ENCODE measurements at regions not wholly inside any gene's neighbourhood (a gene's known extent, or its start where the extent isn't known, plus 50 kb on each side); places are given as distances from the start of the nearest gene placed in this dataset.
A peak's percentile ranks its signal among the peaks of the same experiment; 100 is the strongest.

DNA sequence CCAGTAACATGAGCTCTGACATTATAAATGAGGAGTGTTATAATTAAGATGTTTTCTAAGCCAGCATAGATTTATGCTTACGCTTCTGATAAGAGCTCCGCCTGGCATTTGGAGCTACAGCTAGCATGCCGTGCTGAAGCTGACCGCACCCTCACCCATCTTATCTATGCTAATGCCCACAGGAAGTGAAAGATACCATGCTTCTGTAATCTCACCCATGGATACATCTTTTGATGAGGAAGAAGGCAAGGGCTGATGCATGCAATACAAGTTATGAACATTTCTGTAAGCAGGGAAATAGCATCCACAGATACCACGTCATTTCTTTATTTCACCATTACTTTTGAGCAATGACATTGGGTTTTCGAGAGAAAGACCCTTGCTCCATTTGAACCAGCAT, 82.3 kb downstream of the ARL4C start:
- Histone ChIP-seq H3K4me1 (ENCODE audit: control insufficient read depth in 3 of 3, insufficient read depth in 2 of 3, low read depth in 1 of 3, low read length in 2 of 3) (no peaks in the 10 kb centered on the region), H3K27ac (ENCODE audit: low read depth in 1 of 3, low read length in 2 of 3) (no peak overlapping the region), H3K9me3 (ENCODE audit: control insufficient read depth in 2 of 2, insufficient read depth in 1 of 2, low read depth in 1 of 2, low read length in 1 of 2) (no peaks in the 10 kb centered on the region), H3K36me3 (ENCODE audit: control insufficient read depth in 3 of 3, insufficient read depth in 2 of 3, low read depth in 1 of 3, low read length in 3 of 3) (no peaks in the 10 kb centered on the region), H3K4me3 (ENCODE audit: low read depth in 1 of 3, low read length in 3 of 3) (no peak overlapping the region), H3K27me3 (ENCODE audit: control insufficient read depth in 3 of 3, insufficient read depth in 3 of 3, low read length in 3 of 3) (peaks cover 0 to 7% (median 0%) of the 10 kb centered on the region in 3 donors)
- WGBS, 3 donors: 48 to 67% (median 59%) methylated on average over 6 of the region's 6 CpGs
- FAIRE-seq (no peak), DNase-seq (no peak)

DNA sequence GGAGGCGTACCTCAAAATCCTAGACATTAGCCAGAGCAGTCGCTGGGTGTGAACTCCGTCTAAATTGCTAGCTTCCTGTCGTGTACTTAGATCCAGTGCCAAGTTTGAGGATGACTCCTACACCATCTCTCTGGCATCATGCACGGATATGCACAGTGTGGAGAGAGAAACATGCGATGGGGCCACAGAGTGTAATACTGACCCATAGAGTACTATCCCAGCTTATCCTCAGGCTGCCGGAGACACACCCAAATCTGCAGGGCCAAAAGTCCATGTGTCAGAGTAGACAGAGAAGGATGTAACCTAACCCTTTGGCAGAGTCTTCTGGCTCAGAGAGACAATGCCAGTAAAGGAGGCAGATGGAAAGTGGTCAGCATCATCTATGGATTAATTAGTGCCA, 84.2 kb downstream of the ARL4C start:
- no peaks in the 10 kb centered on the region for H3K4me1 ChIP-seq (ENCODE audit: control insufficient read depth in 3 of 3, insufficient read depth in 2 of 3, low read depth in 1 of 3, low read length in 2 of 3)
- no peak overlapping the region for H3K27ac ChIP-seq (ENCODE audit: low read depth in 1 of 3, low read length in 2 of 3)
- DNase-seq: peak in 1 of 2 donors; percentile 18
- no peaks in the 10 kb centered on the region for H3K36me3 ChIP-seq (ENCODE audit: control insufficient read depth in 3 of 3, insufficient read depth in 2 of 3, low read depth in 1 of 3, low read length in 3 of 3)
- peaks cover 0 to 7% (median 0%) of the 10 kb centered on the region in 3 donors for H3K27me3 ChIP-seq (ENCODE audit: control insufficient read depth in 3 of 3, insufficient read depth in 3 of 3, low read length in 3 of 3)
- no peak for FAIRE-seq
- WGBS, 3 donors: 55 to 70% (median 69%) methylated on average over 7 of the region's 7 CpGs
- no peaks in the 10 kb centered on the region for H3K9me3 ChIP-seq (ENCODE audit: control insufficient read depth in 2 of 2, insufficient read depth in 1 of 2, low read depth in 1 of 2, low read length in 1 of 2)
- no peak overlapping the region for H3K4me3 ChIP-seq (ENCODE audit: low read depth in 1 of 3, low read length in 3 of 3)

DNA sequence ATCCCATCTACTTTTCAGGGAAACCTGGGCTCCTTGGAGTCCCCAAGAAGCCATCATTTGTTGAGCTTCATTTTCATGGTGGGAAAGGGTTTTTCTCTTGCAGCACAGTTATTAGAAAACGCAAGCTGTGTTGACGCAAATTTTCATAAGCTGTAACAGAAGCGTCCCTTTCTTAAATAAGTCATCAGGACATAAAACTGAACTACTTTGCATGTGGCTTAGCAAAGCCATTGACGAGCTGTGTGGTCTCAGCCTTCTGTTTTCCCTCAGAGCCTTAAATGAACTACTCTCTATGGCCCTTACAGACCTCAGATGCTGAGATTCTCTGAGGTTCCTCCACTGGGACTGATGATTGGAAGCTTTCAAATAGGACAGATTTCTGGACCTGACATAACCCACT, 85.1 kb downstream of the ARL4C start:
- no peaks in the 10 kb centered on the region for H3K9me3 ChIP-seq (ENCODE audit: control insufficient read depth in 2 of 2, insufficient read depth in 1 of 2, low read depth in 1 of 2, low read length in 1 of 2)
- 81 to 88% (median 87%) methylated on average over 4 of the region's 4 CpGs for WGBS, 3 donors
- FAIRE-seq (no peak), DNase-seq (no peak)
- H3K4me1 ChIP-seq (ENCODE audit: control insufficient read depth in 3 of 3, insufficient read depth in 2 of 3, low read depth in 1 of 3, low read length in 2 of 3): no peaks in the 10 kb centered on the region
- no peaks in the 10 kb centered on the region for H3K36me3 ChIP-seq (ENCODE audit: control insufficient read depth in 3 of 3, insufficient read depth in 2 of 3, low read depth in 1 of 3, low read length in 3 of 3)
- no peak overlapping the region for H3K27ac ChIP-seq (ENCODE audit: low read depth in 1 of 3, low read length in 2 of 3)
- no peak overlapping the region for H3K4me3 ChIP-seq (ENCODE audit: low read depth in 1 of 3, low read length in 3 of 3)
- H3K27me3 ChIP-seq (ENCODE audit: control insufficient read depth in 3 of 3, insufficient read depth in 3 of 3, low read length in 3 of 3): peaks cover 0 to 7% (median 0%) of the 10 kb centered on the region in 3 donors

DNA sequence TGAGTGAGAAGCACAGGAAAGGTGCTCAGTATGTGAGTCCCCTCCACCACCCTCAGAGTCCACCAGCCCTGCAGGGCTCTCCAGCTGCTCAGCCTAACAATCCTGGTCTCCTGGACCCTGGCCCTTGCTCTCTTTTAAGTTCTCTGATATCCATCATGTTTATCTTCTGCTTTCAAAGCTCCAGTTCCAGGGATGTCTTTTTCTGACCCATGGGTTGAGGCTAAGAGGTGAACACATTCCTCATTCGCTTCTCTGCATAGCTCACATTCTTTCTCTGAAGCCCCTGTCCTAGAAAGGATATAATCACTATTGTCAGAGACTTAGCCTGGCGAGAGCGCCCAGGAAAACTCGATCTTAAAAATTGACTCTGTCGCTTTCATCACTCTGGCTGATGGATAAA, 86.4 kb downstream of the ARL4C start:
- WGBS, 3 donors: 73 to 78% (median 74%) methylated on average over 5 of the region's 5 CpGs
- H3K4me3 ChIP-seq (ENCODE audit: low read depth in 1 of 3, low read length in 3 of 3): no peak overlapping the region
- no peak overlapping the region for H3K27ac ChIP-seq (ENCODE audit: low read depth in 1 of 3, low read length in 2 of 3)
- H3K27me3 ChIP-seq (ENCODE audit: control insufficient read depth in 3 of 3, insufficient read depth in 3 of 3, low read length in 3 of 3): peaks cover 0 to 5% (median 0%) of the 10 kb centered on the region in 3 donors
- H3K9me3 ChIP-seq (ENCODE audit: control insufficient read depth in 2 of 2, insufficient read depth in 1 of 2, low read depth in 1 of 2, low read length in 1 of 2): no peaks in the 10 kb centered on the region
- no peaks in the 10 kb centered on the region for H3K4me1 ChIP-seq (ENCODE audit: control insufficient read depth in 3 of 3, insufficient read depth in 2 of 3, low read depth in 1 of 3, low read length in 2 of 3)
- H3K36me3 ChIP-seq (ENCODE audit: control insufficient read depth in 3 of 3, insufficient read depth in 2 of 3, low read depth in 1 of 3, low read length in 3 of 3): no peaks in the 10 kb centered on the region
- no peak for DNase-seq
- no peak for FAIRE-seq

DNA sequence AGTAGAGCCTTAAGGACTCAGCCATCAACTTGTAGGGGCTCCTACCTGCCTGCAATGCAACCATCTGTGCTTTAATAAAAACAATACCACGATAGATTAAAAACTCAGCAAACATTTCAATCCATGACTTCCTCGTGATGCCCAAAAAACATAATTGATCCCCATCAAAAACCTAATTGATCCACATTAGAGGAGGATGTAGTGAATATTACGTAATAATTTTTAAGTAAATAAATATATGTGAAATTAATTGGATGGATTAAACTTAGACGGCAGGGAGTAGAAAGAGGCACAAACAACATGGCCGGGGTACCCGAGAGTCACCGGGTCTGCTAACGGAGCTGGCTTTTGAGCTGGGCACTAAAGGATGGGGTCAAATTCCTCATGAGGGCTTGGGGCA, 87.3 kb downstream of the ARL4C start:
- no peaks in the 10 kb centered on the region for H3K27me3 ChIP-seq (ENCODE audit: control insufficient read depth in 3 of 3, insufficient read depth in 3 of 3, low read length in 3 of 3)
- no peak for FAIRE-seq
- 72 to 88% (median 80%) methylated on average over 8 of the region's 8 CpGs for WGBS, 3 donors

DNA sequence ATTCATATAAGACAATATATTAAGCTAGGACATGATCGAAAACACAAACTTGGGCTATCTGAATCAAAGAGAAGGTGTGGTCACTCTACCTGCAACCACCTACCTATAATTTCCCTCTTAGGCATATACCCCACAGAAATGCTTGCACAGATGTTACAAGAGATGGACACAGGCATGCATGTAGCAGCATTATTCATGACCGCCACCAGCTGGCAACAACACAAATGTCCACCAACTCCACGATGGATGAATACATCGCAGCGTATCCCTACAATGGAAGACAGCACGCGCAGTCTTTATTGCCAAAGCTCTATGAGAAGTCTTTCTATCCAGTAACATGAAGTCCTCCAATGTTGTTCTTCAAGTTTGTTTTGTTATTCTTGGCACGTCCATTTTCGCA, 90.8 kb downstream of the ARL4C start:
- DNase-seq (no peak), FAIRE-seq (no peak)
- Histone ChIP-seq H3K36me3 (ENCODE audit: control insufficient read depth in 3 of 3, insufficient read depth in 2 of 3, low read depth in 1 of 3, low read length in 3 of 3) (no peaks in the 10 kb centered on the region), H3K27ac (ENCODE audit: low read depth in 1 of 3, low read length in 2 of 3) (no peak overlapping the region), H3K27me3 (ENCODE audit: control insufficient read depth in 3 of 3, insufficient read depth in 3 of 3, low read length in 3 of 3) (no peaks in the 10 kb centered on the region), H3K9me3 (ENCODE audit: control insufficient read depth in 2 of 2, insufficient read depth in 1 of 2, low read depth in 1 of 2, low read length in 1 of 2) (no peaks in the 10 kb centered on the region), H3K4me3 (ENCODE audit: low read depth in 1 of 3, low read length in 3 of 3) (no peak overlapping the region), H3K4me1 (ENCODE audit: control insufficient read depth in 3 of 3, insufficient read depth in 2 of 3, low read depth in 1 of 3, low read length in 2 of 3) (no peaks in the 10 kb centered on the region)
- 87 to 91% (median 90%) methylated on average over 9 of the region's 9 CpGs for WGBS, 3 donors

More for the DNA sequence above, 87.3 kb downstream of the ARL4C start:
- no peak overlapping the region for H3K4me3 ChIP-seq (ENCODE audit: low read depth in 1 of 3, low read length in 3 of 3)
- no peak overlapping the region for H3K27ac ChIP-seq (ENCODE audit: low read depth in 1 of 3, low read length in 2 of 3)
- no peaks in the 10 kb centered on the region for H3K36me3 ChIP-seq (ENCODE audit: control insufficient read depth in 3 of 3, insufficient read depth in 2 of 3, low read depth in 1 of 3, low read length in 3 of 3)
- no peak for DNase-seq
- no peaks in the 10 kb centered on the region for H3K9me3 ChIP-seq (ENCODE audit: control insufficient read depth in 2 of 2, insufficient read depth in 1 of 2, low read depth in 1 of 2, low read length in 1 of 2)
- H3K4me1 ChIP-seq (ENCODE audit: control insufficient read depth in 3 of 3, insufficient read depth in 2 of 3, low read depth in 1 of 3, low read length in 2 of 3): no peaks in the 10 kb centered on the region

DNA sequence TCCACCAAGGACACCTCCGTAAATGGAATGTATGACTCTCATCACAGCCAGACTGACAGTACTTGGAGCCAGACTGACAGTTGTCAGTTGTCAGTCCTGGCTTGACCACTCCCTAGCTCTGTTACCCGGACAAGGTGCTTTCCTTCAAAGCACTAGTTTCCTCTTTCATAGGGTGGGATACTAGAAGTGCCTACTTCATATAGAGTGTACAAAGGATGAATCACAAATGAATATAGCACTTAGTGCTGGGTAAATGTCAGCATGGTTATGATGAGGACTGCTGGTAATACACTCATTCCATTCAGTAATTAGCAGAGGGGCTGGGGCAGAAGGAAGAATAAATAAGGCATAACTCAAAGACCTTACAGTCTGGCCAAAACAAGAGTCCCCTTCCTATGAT, 91.4 kb downstream of the ARL4C start:
- H3K27ac ChIP-seq (ENCODE audit: low read depth in 1 of 3, low read length in 2 of 3): no peak overlapping the region
- H3K4me1 ChIP-seq (ENCODE audit: control insufficient read depth in 3 of 3, insufficient read depth in 2 of 3, low read depth in 1 of 3, low read length in 2 of 3): no peaks in the 10 kb centered on the region
- no peak for FAIRE-seq
- H3K27me3 ChIP-seq (ENCODE audit: control insufficient read depth in 3 of 3, insufficient read depth in 3 of 3, low read length in 3 of 3): no peaks in the 10 kb centered on the region
- no peaks in the 10 kb centered on the region for H3K9me3 ChIP-seq (ENCODE audit: control insufficient read depth in 2 of 2, insufficient read depth in 1 of 2, low read depth in 1 of 2, low read length in 1 of 2)
- H3K36me3 ChIP-seq (ENCODE audit: control insufficient read depth in 3 of 3, insufficient read depth in 2 of 3, low read depth in 1 of 3, low read length in 3 of 3): no peaks in the 10 kb centered on the region
- 46 to 71% (median 69%) methylated on average over 2 of the region's 2 CpGs for WGBS, 3 donors
- DNase-seq: no peak
- no peak overlapping the region for H3K4me3 ChIP-seq (ENCODE audit: low read depth in 1 of 3, low read length in 3 of 3)

DNA sequence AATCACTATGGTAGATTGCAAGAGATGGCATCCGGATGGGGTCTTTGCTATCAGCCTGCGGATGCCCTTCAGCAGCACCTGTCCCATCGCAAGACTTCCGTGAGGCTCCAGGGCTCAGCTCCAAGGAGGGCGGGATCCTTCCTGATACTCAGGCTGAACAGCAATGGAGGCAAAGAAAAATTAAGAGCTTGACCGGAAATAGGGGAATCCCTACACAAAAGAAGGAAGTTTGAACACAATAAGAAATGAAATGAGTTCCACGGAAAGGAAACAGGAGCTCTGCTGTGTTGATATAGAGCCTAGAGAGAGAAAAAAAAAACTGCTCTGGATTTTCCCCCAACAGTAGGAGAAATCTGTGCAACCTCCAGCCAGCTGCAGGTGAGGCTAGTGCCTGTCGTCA, 91.9 kb downstream of the ARL4C start:
- Histone ChIP-seq H3K4me3 (ENCODE audit: low read depth in 1 of 3, low read length in 3 of 3) (no peak overlapping the region), H3K9me3 (ENCODE audit: control insufficient read depth in 2 of 2, insufficient read depth in 1 of 2, low read depth in 1 of 2, low read length in 1 of 2) (no peaks in the 10 kb centered on the region), H3K36me3 (ENCODE audit: control insufficient read depth in 3 of 3, insufficient read depth in 2 of 3, low read depth in 1 of 3, low read length in 3 of 3) (no peaks in the 10 kb centered on the region), H3K27me3 (ENCODE audit: control insufficient read depth in 3 of 3, insufficient read depth in 3 of 3, low read length in 3 of 3) (no peaks in the 10 kb centered on the region), H3K27ac (ENCODE audit: low read depth in 1 of 3, low read length in 2 of 3) (no peak overlapping the region), H3K4me1 (ENCODE audit: control insufficient read depth in 3 of 3, insufficient read depth in 2 of 3, low read depth in 1 of 3, low read length in 2 of 3) (no peaks in the 10 kb centered on the region)
- 57 to 65% (median 61%) methylated on average over 8 of the region's 8 CpGs for WGBS, 3 donors
- FAIRE-seq (no peak), DNase-seq (no peak)

DNA sequence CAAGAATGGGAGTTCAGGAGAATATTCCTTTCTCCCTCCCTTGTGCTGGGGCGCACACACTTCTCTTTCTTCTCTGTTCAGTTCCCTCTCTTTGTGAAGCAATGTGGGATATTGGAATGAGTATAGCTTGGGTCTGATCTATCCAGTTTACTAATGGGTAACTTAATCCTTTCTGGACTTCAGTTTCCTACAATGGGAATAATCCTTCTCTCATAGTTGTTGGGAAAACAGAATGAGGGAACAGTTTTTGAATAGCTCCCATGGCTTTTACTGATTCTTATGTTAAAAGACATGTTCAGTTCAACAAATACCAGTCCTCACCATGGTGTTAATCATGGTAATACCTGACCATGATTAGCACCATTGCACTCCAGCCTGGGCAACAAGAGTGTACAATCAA, 93.1 kb downstream of the ARL4C start:
- H3K36me3 ChIP-seq (ENCODE audit: control insufficient read depth in 3 of 3, insufficient read depth in 2 of 3, low read depth in 1 of 3, low read length in 3 of 3): no peaks in the 10 kb centered on the region
- no peak for DNase-seq
- H3K4me1 ChIP-seq (ENCODE audit: control insufficient read depth in 3 of 3, insufficient read depth in 2 of 3, low read depth in 1 of 3, low read length in 2 of 3): no peaks in the 10 kb centered on the region
- WGBS, 3 donors: 90 to 100% (median 100%) methylated on average over 1 of the region's 1 CpG
- FAIRE-seq: no peak
- H3K27me3 ChIP-seq (ENCODE audit: control insufficient read depth in 3 of 3, insufficient read depth in 3 of 3, low read length in 3 of 3): no peaks in the 10 kb centered on the region
- H3K9me3 ChIP-seq (ENCODE audit: control insufficient read depth in 2 of 2, insufficient read depth in 1 of 2, low read depth in 1 of 2, low read length in 1 of 2): no peaks in the 10 kb centered on the region
- H3K27ac ChIP-seq (ENCODE audit: low read depth in 1 of 3, low read length in 2 of 3): no peak overlapping the region
- no peak overlapping the region for H3K4me3 ChIP-seq (ENCODE audit: low read depth in 1 of 3, low read length in 3 of 3)
